ENCODE measurements at regions not wholly inside any gene's neighbourhood (a gene's known extent, or its start where the extent isn't known, plus 50 kb on each side); places are given as distances from the start of the nearest gene placed in this dataset.
"Not testable (repeated sequence)": the region's sequence is repeated elsewhere in the genome, so short reads cannot be mapped to it uniquely, and the experiment has no call there.

DNA sequence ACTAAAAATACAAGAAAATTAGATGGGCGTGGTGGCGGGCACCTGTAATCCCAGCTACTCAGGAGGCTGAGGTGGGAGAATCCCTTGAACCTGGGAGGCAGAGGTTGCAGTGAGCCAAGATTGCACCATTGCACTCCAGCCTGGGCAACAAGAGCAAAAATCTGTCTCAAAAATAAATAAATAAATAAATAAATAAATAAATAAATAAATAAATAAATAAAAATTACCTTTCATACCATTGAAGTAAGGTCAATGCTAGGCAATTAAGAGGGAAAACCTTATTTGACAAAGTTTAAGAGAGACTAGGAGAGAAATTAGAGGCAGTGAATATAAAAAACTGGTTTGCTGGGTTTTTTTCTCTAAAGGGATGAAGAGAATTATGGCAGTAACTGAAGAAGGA is 781.1 kb upstream of the GBE1 start:
- DNase-seq (ENCODE audit: low spot score); ATAC-seq: not testable (repeated sequence)

DNA sequence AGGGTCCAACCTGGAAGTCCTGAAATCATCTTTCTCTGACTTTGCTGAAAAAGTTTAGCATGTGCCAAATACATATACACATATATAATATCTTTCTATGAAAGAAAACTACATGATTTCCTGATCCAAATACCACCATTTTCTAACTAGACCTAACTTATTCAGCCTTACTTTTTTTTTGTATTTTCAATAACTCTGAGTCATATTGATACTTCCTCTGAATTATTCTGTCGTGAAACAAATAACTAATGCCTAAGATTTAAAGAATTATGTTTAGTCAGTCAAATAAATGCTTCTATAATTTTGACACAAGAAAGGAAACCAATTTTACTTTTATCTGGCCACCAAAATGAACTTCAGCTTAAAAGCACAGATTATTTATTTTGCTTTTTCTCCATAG is 760.2 kb upstream of the GBE1 start:
- DNase-seq (ENCODE audit: low spot score) (no peak), ATAC-seq (no peak)

DNA sequence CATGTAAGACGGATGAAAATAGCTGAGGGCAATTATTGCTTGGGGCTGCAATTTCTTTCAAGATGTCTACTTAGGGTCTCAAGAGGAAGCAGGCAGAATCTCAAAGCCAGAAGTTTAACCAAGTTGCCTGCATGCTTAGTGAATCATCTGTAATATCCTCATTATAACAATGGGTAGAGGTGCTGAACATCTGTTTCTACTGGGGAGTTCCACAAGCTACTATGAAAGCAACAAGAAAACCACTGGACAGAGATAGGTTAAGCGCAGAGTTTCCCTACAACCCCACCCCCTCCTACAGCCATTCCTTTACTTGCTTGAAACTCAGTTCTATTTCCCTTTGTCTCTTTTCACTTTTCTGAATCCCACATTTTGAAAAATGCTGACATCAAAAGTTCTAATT is 759.4 kb upstream of the GBE1 start:
- ATAC-seq (no peak), DNase-seq (ENCODE audit: low spot score) (no peak)

DNA sequence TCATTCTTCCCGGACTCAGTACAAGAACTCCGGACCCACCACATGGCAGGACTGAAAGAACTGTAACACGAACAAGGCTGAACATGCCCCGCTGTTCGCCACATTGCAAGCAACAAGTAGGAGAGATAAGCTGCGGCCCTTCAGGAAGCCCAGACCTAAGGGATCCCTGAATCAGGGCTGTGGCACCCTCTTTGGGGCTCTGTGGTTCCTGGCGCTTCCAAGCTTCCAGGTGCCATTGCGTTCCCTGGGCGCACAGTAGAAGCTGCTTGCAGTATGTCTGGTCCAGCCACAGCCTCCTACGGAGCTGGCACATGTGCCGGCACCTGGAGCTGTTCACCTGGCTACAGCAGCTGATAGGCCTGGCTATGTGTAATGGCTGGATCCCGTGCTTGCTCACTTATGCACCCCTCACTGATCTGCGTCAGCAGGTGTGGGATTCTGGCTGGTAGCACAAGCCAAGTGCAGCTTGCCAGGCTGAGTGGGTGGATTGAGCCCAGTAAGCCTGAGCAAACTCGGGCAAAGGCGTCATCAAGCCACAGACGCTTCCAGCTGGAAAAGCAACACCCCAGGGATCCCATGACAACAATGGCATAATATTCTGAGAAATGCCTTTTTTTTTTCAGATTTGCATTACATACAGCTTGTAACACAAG is 748.6 kb upstream of the GBE1 start:
- DNase-seq (ENCODE audit: low spot score) (no peak), ATAC-seq (no peak)

DNA sequence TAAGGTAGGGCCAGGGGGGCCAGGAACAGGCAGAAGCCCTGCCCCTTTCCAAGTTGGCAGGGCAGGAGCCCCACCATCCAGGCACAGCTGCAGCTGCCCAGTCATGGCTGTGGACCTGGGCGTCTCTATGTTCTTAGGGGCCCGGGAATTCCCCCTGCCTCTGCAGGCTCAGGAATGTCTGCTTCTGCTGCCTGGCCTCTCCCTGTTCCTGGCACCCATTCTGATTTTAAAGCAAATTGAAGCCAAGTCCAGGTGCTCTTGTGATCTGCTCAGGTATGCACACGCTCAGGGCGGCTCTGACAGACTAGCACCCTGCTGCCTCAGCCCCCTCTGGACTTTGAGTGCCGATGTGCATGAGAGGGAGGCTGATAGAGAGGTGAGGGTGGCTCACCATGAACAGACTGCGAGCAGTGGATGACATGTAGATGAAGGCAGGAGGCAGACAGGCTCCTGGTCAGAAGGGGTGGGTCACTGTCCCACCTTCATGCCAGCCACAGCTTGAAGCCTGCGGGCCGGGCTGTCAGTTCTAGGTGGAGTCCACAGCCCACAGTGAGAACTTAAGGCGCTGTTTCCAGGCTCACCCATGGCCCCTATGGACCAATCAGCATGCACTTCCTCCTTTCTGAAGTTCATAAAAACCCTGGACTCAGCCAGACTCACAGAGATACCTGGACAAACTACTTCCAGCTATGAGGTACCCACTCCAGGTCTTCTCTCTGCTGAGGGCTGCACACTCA is 747.8 kb upstream of the GBE1 start:
- ATAC-seq (no peak), DNase-seq (ENCODE audit: low spot score) (no peak)

DNA sequence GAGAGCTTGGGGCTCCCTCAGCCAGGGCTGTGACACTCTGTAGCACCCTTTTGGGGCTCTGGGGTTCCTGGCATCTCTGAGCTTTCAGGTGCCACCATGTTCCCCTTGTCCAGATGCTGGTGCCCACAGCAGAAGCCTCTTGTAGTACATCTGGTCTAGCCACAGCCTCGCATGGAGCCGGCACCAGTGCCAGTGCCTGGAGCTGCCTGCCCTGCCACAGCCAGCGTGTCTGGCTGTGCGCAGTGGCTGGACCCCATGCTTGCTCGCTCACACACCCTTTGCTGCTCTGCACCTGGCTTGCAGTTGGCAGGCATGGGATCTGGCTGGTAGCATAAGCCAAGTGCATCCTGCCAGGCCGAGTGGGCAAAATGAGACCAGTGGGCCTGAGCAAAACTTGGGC is 744.8 kb upstream of the GBE1 start:
- DNase-seq (ENCODE audit: low spot score) (no peak), ATAC-seq (no peak)

DNA sequence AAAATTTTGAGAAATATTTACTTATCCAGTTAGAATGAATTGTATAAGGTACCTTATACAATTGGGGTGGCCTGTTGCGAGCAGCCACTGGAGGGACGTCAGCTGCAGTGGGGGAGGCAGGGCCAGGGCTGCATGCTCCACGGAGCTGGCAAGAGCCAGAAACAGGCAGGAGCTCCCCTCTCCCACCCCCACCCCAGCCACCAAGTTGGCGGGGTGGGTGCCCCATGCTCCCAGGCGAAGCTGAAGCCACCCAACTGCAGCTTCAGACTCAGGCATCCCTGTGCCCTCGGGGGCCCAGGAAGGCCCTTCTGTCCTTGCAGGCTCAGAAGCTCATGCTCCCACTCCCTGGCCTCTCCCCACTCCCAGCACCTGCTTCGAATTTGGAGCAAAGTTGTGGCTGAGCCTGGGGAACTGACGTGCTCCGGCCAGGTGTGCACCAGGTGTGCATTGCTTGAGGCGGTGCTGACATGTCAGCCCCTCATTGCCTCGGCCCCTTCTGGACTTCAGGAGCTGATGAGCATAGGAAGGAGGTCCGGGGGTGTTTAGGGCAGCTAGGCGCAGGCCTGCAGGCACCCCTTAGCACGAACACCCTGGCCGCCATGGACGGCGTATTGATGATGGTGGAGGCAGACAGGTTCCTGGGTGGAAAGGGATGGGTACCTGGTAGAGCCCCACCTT is 743.8 kb upstream of the GBE1 start:
- ATAC-seq, result no peak

DNA sequence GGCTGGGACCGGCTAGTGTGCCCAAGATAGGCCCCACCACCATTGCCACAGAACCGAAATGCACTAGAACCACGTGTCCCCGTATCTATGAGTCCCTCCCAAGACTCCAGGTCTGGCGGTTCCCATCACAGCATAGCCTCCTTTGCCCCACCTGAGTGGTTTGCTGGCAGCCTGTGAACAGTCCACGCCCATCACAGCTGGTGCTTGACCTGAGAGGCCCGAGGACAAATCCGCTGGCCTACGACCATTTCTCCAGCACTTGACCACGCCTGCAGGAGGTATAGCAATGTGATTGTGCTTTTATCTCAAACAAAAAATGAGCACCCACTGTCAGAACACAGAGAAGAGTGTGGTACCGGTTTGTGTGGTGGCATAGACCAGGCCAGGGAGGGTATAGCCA is 736.7 kb upstream of the GBE1 start:
- ATAC-seq (no peak), DNase-seq (ENCODE audit: low spot score) (no peak)

More for the DNA sequence above, 743.8 kb upstream of the GBE1 start:
- DNase-seq (ENCODE audit: low spot score), result no peak

DNA sequence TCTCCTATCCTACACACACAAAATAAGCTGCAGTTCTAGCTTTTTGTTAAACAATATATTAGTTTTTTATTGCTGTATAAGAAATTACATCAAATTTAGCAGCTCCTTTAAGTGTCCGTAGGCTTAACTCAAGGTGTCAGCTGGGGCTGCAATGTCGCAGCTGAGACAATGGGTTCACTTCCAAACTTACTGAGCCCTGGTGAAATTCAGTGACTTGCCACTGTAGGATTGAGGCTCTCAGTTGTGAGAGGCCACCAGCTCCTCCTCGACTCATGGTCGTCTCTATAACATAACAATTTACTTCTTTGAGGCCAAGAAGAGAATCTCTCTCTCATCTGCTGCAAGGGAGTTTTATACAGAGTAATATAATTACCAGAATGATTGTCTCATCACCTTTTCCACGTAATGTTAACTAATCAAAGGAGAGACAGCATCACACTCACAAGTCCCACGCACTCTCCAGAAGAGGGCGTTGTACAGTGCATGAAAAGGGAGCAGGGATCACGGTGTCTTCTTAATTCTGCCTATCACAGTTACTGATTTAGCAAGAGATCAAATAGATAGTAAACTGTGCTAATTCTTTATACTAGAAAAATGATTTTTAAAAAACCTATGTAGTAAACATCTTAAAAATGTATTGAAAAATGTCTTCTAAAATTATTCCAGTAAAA is 735.6 kb upstream of the GBE1 start:
- ATAC-seq (peak; percentile 55), DNase-seq (ENCODE audit: low spot score) (no peak)

DNA sequence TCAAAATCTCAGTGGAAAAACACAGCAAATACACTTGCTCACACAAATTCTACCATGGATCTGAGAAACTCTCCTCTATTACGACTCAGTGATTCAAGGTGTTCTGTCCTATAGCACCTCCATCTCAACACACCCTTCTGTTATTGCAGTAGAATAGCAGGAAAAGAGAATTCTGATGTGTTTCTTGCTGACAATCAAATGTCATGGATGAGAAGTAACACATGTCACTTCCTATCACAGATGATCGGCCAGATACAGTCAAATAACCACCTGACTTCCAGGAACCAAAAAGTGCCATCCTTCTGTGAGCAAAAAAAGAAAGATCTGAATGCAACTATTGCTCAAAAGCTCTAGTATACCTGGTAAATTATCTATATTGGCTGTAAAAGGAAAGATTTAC is 734.2 kb upstream of the GBE1 start:
- DNase-seq (ENCODE audit: low spot score) (no peak), ATAC-seq (no peak)

DNA sequence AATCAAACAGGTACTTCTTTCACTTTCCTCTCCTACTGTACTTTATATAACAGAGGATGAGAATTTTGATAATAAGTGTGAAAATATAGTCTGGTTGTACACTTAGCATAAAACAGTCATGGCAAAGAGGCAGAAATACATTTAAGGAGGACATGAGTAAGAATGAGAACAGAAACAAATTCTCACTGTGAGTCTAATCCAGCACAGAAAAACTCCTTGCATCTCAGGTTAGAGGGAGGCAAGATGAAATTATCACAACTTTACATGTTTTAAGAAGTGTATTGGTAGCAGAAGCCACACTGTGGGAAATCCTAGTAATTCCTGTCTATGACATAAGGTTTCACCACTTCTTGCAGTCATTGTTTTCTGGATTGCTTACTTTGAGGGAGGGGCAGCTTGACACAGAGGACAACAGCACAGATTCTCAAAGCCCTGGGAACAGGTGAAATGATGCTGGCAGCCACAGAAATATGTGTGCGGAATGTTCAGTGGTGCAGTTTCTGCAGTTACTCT is 733.6 kb upstream of the GBE1 start:
- ATAC-seq, result no peak
- DNase-seq (ENCODE audit: low spot score), result no peak

DNA sequence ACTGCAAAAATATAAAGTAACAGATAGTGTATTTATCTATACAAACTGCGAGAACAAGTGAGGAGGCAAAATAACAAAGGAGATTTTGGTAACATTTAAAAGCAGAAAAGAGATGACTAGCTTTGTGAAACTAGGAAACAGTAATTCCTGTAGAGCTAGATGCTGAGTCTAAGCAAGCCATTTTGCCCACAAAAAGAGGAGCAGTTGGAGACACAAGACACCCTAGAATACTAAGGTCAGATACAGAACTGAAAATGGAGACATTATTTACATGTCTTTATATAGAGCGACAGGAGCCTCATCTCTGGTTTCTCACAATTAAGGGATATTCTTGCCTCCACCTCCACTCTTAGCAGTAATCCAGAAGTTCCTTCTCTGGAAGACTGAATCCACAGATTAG is 732.4 kb upstream of the GBE1 start:
- ATAC-seq, result no peak

DNA sequence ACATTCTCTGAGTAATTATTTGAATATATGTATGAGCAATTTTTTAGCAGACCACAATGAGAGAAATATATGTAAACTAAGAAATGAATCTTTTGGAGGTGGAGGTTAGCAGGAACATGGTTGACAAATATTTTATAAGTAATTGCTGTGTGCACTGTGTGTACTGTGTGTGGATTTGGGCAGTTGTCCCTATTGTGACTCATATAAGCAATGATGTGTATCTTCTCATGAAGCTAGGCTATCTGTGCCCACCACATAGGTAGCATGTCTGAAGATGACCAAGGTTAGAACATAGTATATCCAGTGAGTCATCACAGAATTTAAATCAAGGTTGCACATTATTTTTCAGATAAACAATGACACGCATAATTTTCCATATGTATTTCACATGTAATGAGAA is 713.9 kb upstream of the GBE1 start:
- ATAC-seq (no peak), DNase-seq (ENCODE audit: low spot score) (no peak)

More for the DNA sequence above, 732.4 kb upstream of the GBE1 start:
- no peak for DNase-seq (ENCODE audit: low spot score)

DNA sequence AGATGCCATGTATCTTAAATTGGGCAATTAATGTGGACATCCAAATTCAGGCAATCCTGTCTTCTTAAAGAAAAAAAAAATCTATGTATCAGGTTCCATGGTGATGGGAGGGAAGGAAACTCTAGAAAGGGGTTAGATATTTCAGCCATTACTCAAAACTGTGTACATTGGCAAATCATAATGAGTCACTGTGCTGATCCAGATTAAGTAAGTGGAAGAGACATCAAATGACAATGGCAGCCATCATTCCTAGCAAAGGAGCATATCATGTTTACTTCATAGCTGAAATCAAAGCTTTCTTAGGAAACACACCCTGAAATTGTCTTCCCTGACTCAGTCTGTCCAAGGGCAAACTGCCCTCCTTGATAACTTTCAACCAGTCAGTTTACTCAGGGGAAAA is 713.3 kb upstream of the GBE1 start:
- DNase-seq (ENCODE audit: low spot score) (no peak), ATAC-seq (no peak)

DNA sequence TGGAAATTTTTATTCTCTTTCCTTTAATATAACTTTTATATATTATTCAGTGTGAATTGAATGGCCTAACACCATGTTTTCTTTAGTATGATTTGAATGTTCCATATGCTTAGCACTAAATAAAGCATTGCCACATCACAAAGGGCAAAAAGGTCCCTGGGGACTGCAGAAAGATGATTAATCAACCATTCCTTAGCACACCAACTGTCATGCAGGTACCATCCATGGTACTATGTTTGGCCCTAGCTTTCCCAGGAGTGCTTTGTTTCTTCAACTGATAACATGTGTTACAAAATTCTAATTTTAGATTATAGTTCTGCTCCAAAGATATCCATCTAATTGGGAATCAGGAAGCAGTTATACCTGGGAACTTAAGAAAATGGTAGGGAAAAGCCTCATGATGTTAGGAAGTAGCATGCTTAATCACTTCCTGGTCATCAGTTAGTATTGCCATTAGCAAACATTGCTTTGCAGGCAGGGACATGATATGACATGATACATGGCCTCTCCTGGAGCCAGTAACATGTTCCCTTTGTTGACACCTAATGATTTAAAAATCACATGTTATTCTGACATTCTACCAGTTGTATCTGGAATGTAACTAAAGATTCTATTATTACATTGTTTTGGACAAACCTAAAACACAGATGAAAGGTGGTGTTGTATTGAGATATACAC is 712.6 kb upstream of the GBE1 start:
- ATAC-seq, result no peak

DNA sequence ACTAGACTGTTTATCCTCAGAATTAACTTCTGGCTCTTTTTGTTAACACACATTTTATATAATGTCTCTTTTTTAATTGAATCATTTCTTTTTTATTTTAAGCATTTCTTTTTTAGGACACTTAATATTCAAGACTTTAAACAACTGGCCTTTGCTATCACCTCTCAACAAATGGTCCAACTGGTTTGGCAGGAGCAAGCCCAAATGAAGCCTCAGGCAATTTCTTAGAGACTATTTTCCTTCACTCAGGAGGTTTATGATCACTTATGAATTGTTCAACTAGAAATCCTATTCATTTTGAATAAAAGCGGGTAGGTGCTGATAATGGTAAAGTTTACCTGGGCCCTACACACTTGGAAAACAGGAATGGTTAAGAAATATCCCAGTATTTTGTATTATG is 705.6 kb upstream of the GBE1 start:
- DNase-seq (ENCODE audit: low spot score), result no peak
- no peak for ATAC-seq

More for the DNA sequence above, 712.6 kb upstream of the GBE1 start:
- no peak for DNase-seq (ENCODE audit: low spot score)

DNA sequence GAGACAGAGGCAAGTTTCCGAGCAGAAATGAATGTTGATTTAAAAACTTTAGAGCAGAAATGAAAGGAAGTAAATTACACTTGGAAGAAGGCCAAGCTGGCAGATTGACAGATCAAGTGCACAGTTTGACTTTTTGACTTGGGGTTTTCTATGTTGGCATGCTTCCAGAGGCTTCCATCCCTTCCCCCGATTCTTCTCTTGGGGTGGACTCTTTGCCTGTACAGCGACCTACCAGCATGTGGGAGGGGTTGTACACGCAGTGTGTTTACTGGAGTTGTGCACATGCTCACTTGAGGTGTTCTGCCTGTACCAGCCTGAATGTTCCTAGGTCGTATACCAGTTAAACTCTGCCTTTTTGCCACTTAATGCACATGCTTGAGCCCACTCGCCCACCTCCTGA is 701.5 kb upstream of the GBE1 start:
- DNase-seq (ENCODE audit: low spot score) (no peak), ATAC-seq (peak; percentile 61)

DNA sequence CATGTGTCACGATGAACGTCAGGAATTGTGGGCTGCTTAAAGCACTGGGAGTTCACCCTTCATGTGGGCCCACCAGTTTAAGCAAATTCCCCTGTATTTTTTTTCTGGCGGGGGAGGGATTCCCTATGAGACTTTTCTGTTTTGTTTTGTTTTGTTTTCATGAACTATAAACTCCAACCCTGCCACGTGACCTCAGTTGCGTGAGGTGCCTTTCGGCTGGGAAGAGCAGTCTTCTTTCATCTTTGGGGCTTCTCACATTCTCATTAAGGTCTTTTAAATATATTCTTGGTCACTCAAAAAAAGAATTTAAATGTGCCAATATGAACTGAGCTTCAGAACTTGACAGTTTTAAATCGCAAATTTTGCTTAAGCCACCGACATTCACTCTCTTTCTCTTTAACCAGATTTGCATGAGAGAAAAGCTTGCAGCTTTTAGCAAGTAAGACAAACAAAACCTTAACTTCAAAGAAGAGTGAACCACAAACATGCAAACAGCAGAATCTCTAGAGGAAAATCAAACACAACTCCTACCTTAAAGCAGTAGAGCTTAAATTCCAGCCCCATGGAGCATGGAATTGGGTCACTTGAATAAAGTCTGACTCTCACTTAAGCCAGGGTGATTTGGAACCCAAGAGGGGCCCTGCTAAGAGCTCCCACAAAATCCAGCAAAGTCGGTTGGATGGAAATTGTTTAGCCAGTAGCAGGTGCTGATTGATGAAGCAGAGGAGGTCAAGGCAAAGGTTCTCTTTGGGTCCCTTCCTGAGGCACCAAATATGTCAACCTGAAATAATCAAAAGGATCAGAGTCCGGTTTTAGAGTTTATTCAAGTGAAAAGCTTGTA is 699.8 kb upstream of the GBE1 start:
- DNase-seq (ENCODE audit: low spot score), result no peak
- peak; percentile 30 for ATAC-seq

DNA sequence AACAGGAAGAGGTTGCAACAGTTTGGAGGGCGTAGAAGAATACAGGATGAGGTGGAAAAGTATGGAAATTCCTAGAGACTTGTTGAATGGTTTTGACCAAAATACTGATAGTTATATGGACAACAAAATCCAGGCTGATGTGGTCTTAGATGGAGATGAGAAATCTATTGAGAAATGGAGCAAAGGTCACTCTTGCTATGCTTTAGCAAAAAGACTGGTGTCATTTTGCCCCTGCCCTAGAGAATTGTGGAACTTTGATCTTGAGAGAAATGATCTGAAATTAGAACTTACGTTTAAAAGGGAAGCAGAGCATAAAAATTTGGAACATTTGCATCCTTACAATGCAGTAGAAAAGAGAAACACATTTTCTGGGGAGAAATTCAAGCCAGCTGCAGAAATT is 686.9 kb upstream of the GBE1 start:
- DNase-seq (ENCODE audit: low spot score) (no peak), ATAC-seq (no peak)

DNA sequence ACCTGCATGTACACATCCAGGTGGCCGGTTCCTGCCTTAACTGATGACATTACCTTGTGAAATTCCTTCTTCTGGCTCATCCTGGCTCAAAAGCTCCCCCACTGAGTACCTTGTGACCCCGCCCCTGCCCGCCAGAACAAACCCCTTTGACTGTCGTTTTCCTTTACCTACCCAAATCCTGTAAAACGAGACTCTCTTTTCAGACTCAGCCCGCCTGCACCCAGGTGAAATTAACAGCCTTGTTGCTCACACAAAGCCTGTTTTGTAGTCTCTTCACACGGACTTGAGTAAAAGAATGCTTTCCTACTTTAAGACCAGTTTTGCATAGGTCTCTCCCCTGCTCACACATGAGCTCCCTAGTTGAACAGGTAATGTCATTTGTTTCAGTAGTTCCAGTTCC is 667.4 kb upstream of the GBE1 start:
- not testable (repeated sequence) for ATAC-seq; DNase-seq (ENCODE audit: low spot score)

Measured in left lobe of liver (tissue), 2 donors.